IMR-90 (cell line): ENCODE measurements at regions not wholly inside any gene's neighbourhood (a gene's known extent, or its start where the extent isn't known, plus 50 kb on each side); places are given as distances from the start of the nearest gene placed in this dataset.

Experiments used
- ATAC-seq: fragments of 200-7000 bp; cut with Tn5 transposase; 2 replicates; pipeline ENCODE4 v1.9.1; 2020; ENCODE audit warnings: low read depth, mild to moderate bottlenecking, moderate library complexity
- BruUV-seq: library from RNA; stranded (reverse); fragments of 400-500 nt; replicated peaks from 2 replicates; lab custom pipeline; 2021; lab: Mats Ljungman, UMichigan
- CTCF ChIA-PET: fragments of 300-600 bp; formaldehyde crosslinking; extraction: SDS; loops from one replicate; lab custom pipeline; 2021; ENCODE audit warnings: antibody characterized with exemption; lab: Yijun Ruan, JAX
- POLR2A ChIA-PET: fragments of 300-600 bp; sonication (Branson Sonifier 250); formaldehyde crosslinking; loops from one replicate; lab custom pipeline; 2022; ENCODE audit warnings: antibody characterized with exemption; ENCODE audit not compliant: unreplicated experiment; lab: Charles Lee
- DNase-seq: peaks from one replicate; pipeline ENCODE4 v3.0.0; 2013
- H2AFZ ChIP-seq: replicated peaks from 2 replicates; pipeline ENCODE3; 2013; ENCODE audit warnings: low read length, mild to moderate bottlenecking; ENCODE audit not compliant: poor library complexity
- H2AK5ac ChIP-seq: 2 replicates; pipeline ENCODE4 v1.6.1; 2013; ENCODE audit warnings: low read depth, low read length, inconsistent platforms
- H2AK9ac ChIP-seq: replicated peaks from 2 replicates; pipeline ENCODE3; 2013; ENCODE audit warnings: mild to moderate bottlenecking, low read depth, low read length, moderate library complexity; ENCODE audit not compliant: poor library complexity
- H2BK120ac ChIP-seq: 2 replicates; pipeline ENCODE4 v1.6.1; 2013; ENCODE audit warnings: low read depth, low read length, inconsistent platforms
- H2BK15ac ChIP-seq: 3 replicates; pipeline ENCODE4 v1.6.1; 2013; ENCODE audit warnings: low read depth, low read length, inconsistent platforms
- H2BK20ac ChIP-seq: 2 replicates; pipeline ENCODE4 v1.6.1; 2013; ENCODE audit warnings: low read depth, mild to moderate bottlenecking, inconsistent platforms, low read length, moderate library complexity
- H2BK5ac ChIP-seq: 2 replicates; pipeline ENCODE4 v1.6.1; 2013; ENCODE audit warnings: mild to moderate bottlenecking, low read depth, low read length, inconsistent platforms; ENCODE audit not compliant: poor library complexity, severe bottlenecking
- H3K14ac ChIP-seq: replicated peaks from 2 replicates; pipeline ENCODE4 v1.6.1; 2013; ENCODE audit warnings: low read depth, low read length, inconsistent platforms
- H3K18ac ChIP-seq: 2 replicates; pipeline ENCODE4 v1.6.1; 2013; ENCODE audit warnings: low read depth, low read length, control low read depth
- H3K23ac ChIP-seq: 2 replicates; pipeline ENCODE4 v1.6.1; 2013; ENCODE audit warnings: low read depth, low read length, inconsistent platforms
- H3K27ac ChIP-seq: 2 replicates; pipeline ENCODE4 v1.5.1; 2013; ENCODE audit warnings: mild to moderate bottlenecking, control low read depth, low read length; ENCODE audit not compliant: insufficient read depth
- H3K27me3 ChIP-seq: 2 replicates; pipeline ENCODE4 v1.6.1; 2013; ENCODE audit warnings: low read length; ENCODE audit not compliant: control insufficient read depth, insufficient read depth
- H3K36me3 ChIP-seq: 2 replicates; pipeline ENCODE4 v1.6.1; 2013; ENCODE audit warnings: low read length, mixed read lengths; ENCODE audit not compliant: control insufficient read depth, insufficient read depth
- H3K4ac ChIP-seq: 2 replicates; pipeline ENCODE4 v1.6.1; 2013; ENCODE audit warnings: low read depth, low read length, inconsistent platforms
- H3K4me1 ChIP-seq: 2 replicates; pipeline ENCODE4 v1.6.1; 2013; ENCODE audit warnings: low read length, mixed read lengths; ENCODE audit not compliant: control insufficient read depth, insufficient read depth
- H3K4me2 ChIP-seq: 2 replicates; pipeline ENCODE4 v1.6.1; 2013; ENCODE audit warnings: low read depth, mild to moderate bottlenecking, control low read depth, low read length, moderate library complexity
- H3K4me3 ChIP-seq: 2 replicates; pipeline ENCODE4 v1.5.1; 2013; ENCODE audit warnings: low read depth, mild to moderate bottlenecking, control low read depth, low read length, moderate library complexity; ENCODE audit not compliant: insufficient read depth
- H3K56ac ChIP-seq: 2 replicates; pipeline ENCODE4 v1.6.1; 2013; ENCODE audit warnings: low read length, inconsistent platforms; ENCODE audit not compliant: insufficient read depth; ENCODE audit errors: extremely low read depth
- H3K79me1 ChIP-seq, 2 experiments: 2 replicates each; pipeline ENCODE4 v1.6.1; 2013; ENCODE audit warnings: low read length in 2 of 2, inconsistent platforms in 1 of 2, low read depth in 1 of 2
- H3K9ac ChIP-seq: 2 replicates; pipeline ENCODE4 v1.6.1; 2013; ENCODE audit warnings: low read depth, low read length, control low read depth
- H3K9me1 ChIP-seq: 2 replicates; pipeline ENCODE4 v1.6.1; 2013; ENCODE audit warnings: low read length, inconsistent platforms; ENCODE audit not compliant: insufficient read depth
- H3K9me3 ChIP-seq: 2 replicates; pipeline ENCODE4 v1.6.1; 2013; ENCODE audit warnings: low read length; ENCODE audit not compliant: control insufficient read depth, insufficient read depth
- H4K20me1 ChIP-seq: 2 replicates; pipeline ENCODE4 v1.6.1; 2013; ENCODE audit warnings: low read length, inconsistent platforms; ENCODE audit not compliant: insufficient read depth
- H4K5ac ChIP-seq: 2 replicates; pipeline ENCODE4 v1.6.1; 2013; ENCODE audit warnings: mild to moderate bottlenecking, low read depth, low read length, control low read depth
- H4K8ac ChIP-seq, 2 experiments: 2 replicates each; pipeline ENCODE4 v1.6.1; 2013; ENCODE audit warnings: low read depth in 2 of 2, low read length in 2 of 2, control low read depth in 1 of 2, inconsistent platforms in 1 of 2
- H4K91ac ChIP-seq: 2 replicates; pipeline ENCODE4 v1.6.1; 2013; ENCODE audit warnings: low read depth, low read length, inconsistent platforms; ENCODE audit not compliant: insufficient read depth
- CEBPB ChIP-seq: IDR thresholded peaks from 2 replicates; pipeline ENCODE4 v1.6.1; 2012; ENCODE audit warnings: low read depth, low read length, improper control_type of control experiment
- NFE2L2 ChIP-seq: fragments of 150-350 bp; IDR thresholded peaks from 2 replicates; pipeline ENCODE4 v1.6.1; 2016; ENCODE audit warnings: low read depth, mild to moderate bottlenecking, low read length
- RCOR1 ChIP-seq: IDR thresholded peaks from 2 replicates; pipeline ENCODE4 v1.6.1; 2012; ENCODE audit warnings: mild to moderate bottlenecking, low read length, improper control_type of control experiment; ENCODE audit not compliant: insufficient replicate concordance
- USF2 ChIP-seq: fragments of 150-350 bp; IDR thresholded peaks from 2 replicates; pipeline ENCODE4 v1.6.1; 2017; ENCODE audit warnings: mild to moderate bottlenecking, antibody characterized with exemption, low read length, low read depth
- WGBS, 2 experiments: methylation state at CpG; one replicate each; pipeline versions ENCODE4 v1.1.5 to v1.1.7; 2013; ENCODE audit warnings: missing lambda C conversion rate in 2 of 2; ENCODE audit not compliant: insufficient read length in 1 of 2; ENCODE audit errors: extremely low coverage in 2 of 2; 5-methylcytosine and 5-hydroxymethylcytosine counted together
- dilution Hi-C: fragments of 300-500 bp; cut with HindIII; formaldehyde crosslinking; loops from one replicate; pipeline ENCODE4 v1.14.3; 2018; ENCODE audit warnings: low sequenced_read_pairs; ENCODE audit not compliant: unreplicated experiment
- in situ Hi-C: fragments of 300-500 bp; cut with MboI; formaldehyde crosslinking; loops from 3 replicates; pipeline ENCODE4 v1.14.3; 2019; ENCODE audit warnings: low sequenced_read_pairs, inconsistent platforms, mixed read lengths
- intact Hi-C: fragments of 100-400 bp; cut with micrococcal nuclease; formaldehyde crosslinking; loops from 2 replicates; pipeline ENCODE4 v1.10.0; 2022

GRCh38 chr4:171538601-171539100, 274.6 kb upstream of the GALNTL6 start:
- BruUV-seq: no TSS peak
- H3K9me3 ChIP-seq: peaks cover 2% of the 10 kb centered on the region; the same call in 1 of the 2 replicates
- no peaks in the 10 kb centered on the region for H4K20me1 ChIP-seq
- in situ Hi-C loops (no loop called here), dilution Hi-C loops (no loop called here), intact Hi-C loops (no loop called here)
- no peaks in the 10 kb centered on the region for H3K79me1 ChIP-seq
- TF ChIP-seq RCOR1 (no peak), NFE2L2 (no peak), USF2 (no peak), CEBPB (no peak)
- H4K8ac ChIP-seq: no peak overlapping the region
- WGBS, 2 experiments: no CpG with 5 or more reads among the region's 1 CpG
- no peaks in the 10 kb centered on the region for H3K36me3 ChIP-seq
- no peak overlapping the region for H3K4me2 ChIP-seq
- no peak overlapping the region for H2BK15ac ChIP-seq
- H2BK20ac ChIP-seq: no peak overlapping the region
- H3K27me3 ChIP-seq: no peaks in the 10 kb centered on the region
- H2BK120ac ChIP-seq: no peak overlapping the region
- no peak overlapping the region for H2AK9ac ChIP-seq
- no peaks in the 10 kb centered on the region for H3K9me1 ChIP-seq
- H3K9ac ChIP-seq: no peak overlapping the region
- H3K4ac ChIP-seq: no peak overlapping the region
- DNase-seq (no peak), ATAC-seq (no peak)
- no peak overlapping the region for H2AFZ ChIP-seq
- H3K14ac ChIP-seq: no peak overlapping the region
- H3K23ac ChIP-seq: no peak overlapping the region
- ChIA-PET POLR2A (no interaction called here), CTCF (no interaction called here)
- H3K27ac ChIP-seq: no peak overlapping the region
- H3K4me3 ChIP-seq: no peak overlapping the region
- no peak overlapping the region for H2AK5ac ChIP-seq
- H2BK5ac ChIP-seq: no peak overlapping the region
- no peak overlapping the region for H4K91ac ChIP-seq
- H3K18ac ChIP-seq: no peak overlapping the region
- no peak overlapping the region for H3K56ac ChIP-seq
- H3K4me1 ChIP-seq: no peaks in the 10 kb centered on the region
- H4K5ac ChIP-seq: no peak overlapping the region
